Body of pancreas (tissue), 4 donors: ENCODE measurements at regions not wholly inside any gene's neighbourhood (a gene's known extent, or its start where the extent isn't known, plus 50 kb on each side); places are given as distances from the start of the nearest gene placed in this dataset.

Source experiments
- POLR2A ChIP-seq, 3 donors: fragments of 450-650 bp; IDR thresholded peaks; one replicate each; pipeline ENCODE4 v1.6.1; 2016; ENCODE audit warnings: antibody characterized with exemption in 3 of 3, mild to moderate bottlenecking in 2 of 3
- TF ChIP-seq, protein P1 (sequence below), 7 experiments: fragments of 450-650 bp in 4 of 7; fragments of 200-600 bp in 3 of 7; sonication (generic) in 3 of 7; IDR thresholded peaks; one replicate each; pipeline ENCODE4 v1.5.1; 2016 to 2019; ENCODE audit warnings: antibody characterized with exemption in 7 of 7

DNA sequence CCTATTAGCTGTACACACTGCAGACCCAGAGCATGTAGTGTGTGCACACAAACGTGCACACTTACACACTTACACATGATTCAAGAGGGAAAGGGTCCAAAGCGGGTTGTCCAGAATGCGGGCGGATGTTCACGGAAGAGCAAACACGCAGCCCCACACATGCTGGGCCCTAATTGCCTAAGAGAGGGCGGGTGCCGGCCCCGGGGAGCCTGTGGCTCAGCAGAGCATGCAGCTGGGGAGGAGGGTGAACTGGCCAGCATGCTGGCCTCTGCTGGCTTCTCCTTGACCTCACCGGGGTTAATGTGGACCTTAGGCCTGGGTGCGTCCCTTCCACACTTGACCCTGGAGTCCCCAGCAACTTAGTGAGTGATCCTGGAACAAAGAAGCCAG is 816.3 kb downstream of the BRD1 start:
- TF ChIP-seq, protein P1, sequence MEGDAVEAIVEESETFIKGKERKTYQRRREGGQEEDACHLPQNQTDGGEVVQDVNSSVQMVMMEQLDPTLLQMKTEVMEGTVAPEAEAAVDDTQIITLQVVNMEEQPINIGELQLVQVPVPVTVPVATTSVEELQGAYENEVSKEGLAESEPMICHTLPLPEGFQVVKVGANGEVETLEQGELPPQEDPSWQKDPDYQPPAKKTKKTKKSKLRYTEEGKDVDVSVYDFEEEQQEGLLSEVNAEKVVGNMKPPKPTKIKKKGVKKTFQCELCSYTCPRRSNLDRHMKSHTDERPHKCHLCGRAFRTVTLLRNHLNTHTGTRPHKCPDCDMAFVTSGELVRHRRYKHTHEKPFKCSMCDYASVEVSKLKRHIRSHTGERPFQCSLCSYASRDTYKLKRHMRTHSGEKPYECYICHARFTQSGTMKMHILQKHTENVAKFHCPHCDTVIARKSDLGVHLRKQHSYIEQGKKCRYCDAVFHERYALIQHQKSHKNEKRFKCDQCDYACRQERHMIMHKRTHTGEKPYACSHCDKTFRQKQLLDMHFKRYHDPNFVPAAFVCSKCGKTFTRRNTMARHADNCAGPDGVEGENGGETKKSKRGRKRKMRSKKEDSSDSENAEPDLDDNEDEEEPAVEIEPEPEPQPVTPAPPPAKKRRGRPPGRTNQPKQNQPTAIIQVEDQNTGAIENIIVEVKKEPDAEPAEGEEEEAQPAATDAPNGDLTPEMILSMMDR (IDR thresholded peaks at IDR 0.05): no peak
- no peak for TF ChIP-seq POLR2A (IDR thresholded peaks at IDR 0.05)
